ENCODE measurements at regions not wholly inside any gene's neighbourhood (a gene's known extent, or its start where the extent isn't known, plus 50 kb on each side); places are given as distances from the start of the nearest gene placed in this dataset.

DNA sequence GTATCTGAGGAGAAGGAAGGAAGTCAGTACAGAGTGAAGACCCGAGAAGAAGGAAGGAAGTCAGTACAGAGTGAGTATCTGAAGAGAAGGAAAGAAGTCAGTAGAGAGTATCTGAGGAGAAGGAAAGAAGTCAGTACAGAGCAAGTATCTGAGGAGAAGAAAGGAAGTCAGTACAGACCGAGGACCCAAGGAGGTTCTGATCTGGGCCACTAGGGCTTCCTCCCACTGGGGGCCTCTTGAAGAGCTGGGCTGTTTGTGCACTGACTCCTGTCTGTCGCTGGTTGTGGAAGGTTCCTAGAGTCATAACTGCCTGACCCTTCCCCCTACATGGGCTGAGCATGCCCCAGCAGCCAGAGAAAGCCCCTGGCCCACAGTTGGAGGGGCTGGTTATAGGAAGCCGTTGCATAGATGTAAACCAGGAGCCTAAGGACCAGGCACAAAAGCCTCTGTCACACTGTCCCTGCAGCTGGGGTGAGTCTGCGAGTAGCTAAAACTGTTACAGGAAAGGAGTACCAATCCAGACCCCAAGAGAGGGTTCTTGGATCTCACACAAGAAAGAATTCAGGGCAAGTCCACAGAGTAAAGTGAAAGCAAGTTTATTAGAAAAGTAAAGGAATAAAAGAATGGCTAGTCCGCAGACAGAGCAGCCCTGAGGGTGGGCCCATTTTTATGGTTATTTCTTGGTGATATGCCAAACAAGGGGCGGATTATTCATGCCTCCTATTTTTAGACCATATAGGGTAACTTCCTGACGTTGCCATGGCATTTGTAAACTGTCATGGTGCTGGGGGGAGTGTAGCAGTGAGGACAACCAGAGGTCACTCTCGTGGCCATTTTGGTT, 395.9 kb downstream of the PREX1 start:
- H3K9me3 ChIP-seq: no peaks in the 10 kb centered on the region
- H3K4me1 ChIP-seq: no peaks in the 10 kb centered on the region
- FAIRE-seq: no peak
- no peaks in the 10 kb centered on the region for H3K36me3 ChIP-seq
- peaks cover 0 to 5% (median 0%) of the 10 kb centered on the region in 4 donors for H3K27me3 ChIP-seq
- no peak for DNase-seq
- WGBS, 2 donors: 55 to 69% methylated on average over 9 of the region's 9 CpGs
- TF ChIP-seq CTCF (IDR thresholded peaks at IDR 0.05): no peak
- no peak overlapping the region for H3K27ac ChIP-seq
- no peak overlapping the region for H3K4me3 ChIP-seq
- intact Hi-C loops (cut with DNase I): no loop called here
- no peak for ATAC-seq

- DNase-seq (no peak), ATAC-seq (no peak), FAIRE-seq (no peak)
- no peaks in the 10 kb centered on the region for H3K9me3 ChIP-seq
- no peak overlapping the region for H3K4me3 ChIP-seq
- H3K4me1 ChIP-seq: no peaks in the 10 kb centered on the region
- WGBS, 2 donors: 34 to 38% methylated on average over 1 of the region's 1 CpG
- intact Hi-C loops (cut with DNase I): no loop called here
- no peak for TF ChIP-seq CTCF (IDR thresholded peaks at IDR 0.05)
- H3K36me3 ChIP-seq: no peaks in the 10 kb centered on the region
- H3K27me3 ChIP-seq: no peaks in the 10 kb centered on the region
- H3K27ac ChIP-seq: no peak overlapping the region
Measured at GRCh38 chr20:48426630-48427029, 401.2 kb downstream of the PREX1 start.

GRCh38 chr20:48425817-48426612, 401.8 kb downstream of the PREX1 start:
- DNase-seq (no peak), FAIRE-seq (no peak)

GRCh38 chr20:48425321-48425720, 402.5 kb downstream of the PREX1 start:
- H3K36me3 ChIP-seq: no peaks in the 10 kb centered on the region
- H3K9me3 ChIP-seq: no peaks in the 10 kb centered on the region
- 43 to 50% methylated on average over 5 of the region's 5 CpGs for WGBS, 2 donors
- H3K27me3 ChIP-seq: no peaks in the 10 kb centered on the region
- H3K4me1 ChIP-seq: no peaks in the 10 kb centered on the region
- intact Hi-C loops (cut with DNase I): no loop called here
- ATAC-seq (no peak), DNase-seq (no peak), FAIRE-seq (no peak)
- TF ChIP-seq CTCF (IDR thresholded peaks at IDR 0.05): no peak
- H3K4me3 ChIP-seq: no peak overlapping the region
- H3K27ac ChIP-seq: no peak overlapping the region

More at GRCh38 chr20:48425817-48426612, 401.8 kb downstream of the PREX1 start:
- H3K4me1 ChIP-seq: no peaks in the 10 kb centered on the region
- intact Hi-C loops (cut with DNase I): no loop called here
- no peaks in the 10 kb centered on the region for H3K9me3 ChIP-seq
- H3K4me3 ChIP-seq: no peak overlapping the region
- WGBS, 2 donors: 37 to 48% methylated on average over 9 of the region's 9 CpGs
- ATAC-seq: no peak
- no peaks in the 10 kb centered on the region for H3K36me3 ChIP-seq
- no peak overlapping the region for H3K27ac ChIP-seq
- H3K27me3 ChIP-seq: no peaks in the 10 kb centered on the region
- TF ChIP-seq CTCF (IDR thresholded peaks at IDR 0.05): no peak
